HFFc6 (cell line): ENCODE measurements at regions not wholly inside any gene's neighbourhood (a gene's known extent, or its start where the extent isn't known, plus 50 kb on each side); places are given as distances from the start of the nearest gene placed in this dataset.

Source experiments
- DNase-seq: peaks from one replicate; pipeline ENCODE4 v3.0.0-alpha.2; 2018
- H3K27ac Mint-ChIP-seq: 2 replicates; pipeline ENCODE4 v1.8.0; 2020; ENCODE audit warnings: mild to moderate bottlenecking, mixed read lengths
- H3K27me3 Mint-ChIP-seq: 2 replicates; pipeline ENCODE4 v1.8.0; 2021; ENCODE audit warnings: mild to moderate bottlenecking, moderate library complexity, mixed read lengths; ENCODE audit not compliant: insufficient read depth
- H3K36me3 Mint-ChIP-seq: 2 replicates; pipeline ENCODE4 v1.8.0; 2021; ENCODE audit warnings: low read depth, mixed read lengths
- H3K4me1 Mint-ChIP-seq: 2 replicates; pipeline ENCODE4 v1.8.0; 2020; ENCODE audit warnings: low read depth, mixed read lengths
- H3K4me3 Mint-ChIP-seq: 2 replicates; pipeline ENCODE4 v1.8.0; 2020; ENCODE audit warnings: mild to moderate bottlenecking, moderate library complexity, mixed read lengths
- H3K9me3 Mint-ChIP-seq: 2 replicates; pipeline ENCODE4 v1.8.0; 2020; ENCODE audit warnings: mild to moderate bottlenecking, mixed read lengths
- CTCF ChIP-seq: fragments of 200-600 bp; sonication (generic); IDR thresholded peaks from 2 replicates; pipeline ENCODE4 v1.5.0; 2021; ENCODE audit warnings: antibody characterized with exemption, mild to moderate bottlenecking

GRCh38 chr4:126731062-126731461 is 901.7 kb upstream of the INTU start:
- Mint-ChIP-seq H3K9me3 (no peaks in the 10 kb centered on the region), H3K36me3 (no peaks in the 10 kb centered on the region), H3K4me1 (peaks cover 6% of the 10 kb centered on the region; the same call in 1 of the 2 replicates), H3K27ac (no peak overlapping the region), H3K27me3 (no peaks in the 10 kb centered on the region), H3K4me3 (no peak overlapping the region)
- no peak for DNase-seq
- TF ChIP-seq CTCF: no peak

- H3K27ac Mint-ChIP-seq: no peak overlapping the region
- no peaks in the 10 kb centered on the region for H3K9me3 Mint-ChIP-seq
- DNase-seq: no peak
- no peaks in the 10 kb centered on the region for H3K27me3 Mint-ChIP-seq
- no peak overlapping the region for H3K4me3 Mint-ChIP-seq
- no peak for TF ChIP-seq CTCF
- H3K4me1 Mint-ChIP-seq: peaks cover 6% of the 10 kb centered on the region; the same call in 1 of the 2 replicates
- no peaks in the 10 kb centered on the region for H3K36me3 Mint-ChIP-seq
Measured at GRCh38 chr4:126733301-126733700, 899.5 kb upstream of the INTU start.

- Mint-ChIP-seq H3K27ac (no peak overlapping the region), H3K27me3 (no peaks in the 10 kb centered on the region)
Measured at GRCh38 chr4:126734465-126734864, 898.3 kb upstream of the INTU start.

GRCh38 chr4:126735294-126736132 is 897.2 kb upstream of the INTU start:
- Mint-ChIP-seq H3K4me1 (peaks cover 15% of the 10 kb centered on the region), H3K27ac (no peak overlapping the region), H3K9me3 (no peaks in the 10 kb centered on the region), H3K36me3 (no peaks in the 10 kb centered on the region), H3K4me3 (no peak overlapping the region), H3K27me3 (no peaks in the 10 kb centered on the region)
- DNase-seq: no peak
- no peak for TF ChIP-seq CTCF

More at GRCh38 chr4:126734465-126734864, 898.3 kb upstream of the INTU start:
- Mint-ChIP-seq H3K36me3 (no peaks in the 10 kb centered on the region), H3K4me1 (peaks cover 13% of the 10 kb centered on the region), H3K4me3 (no peak overlapping the region), H3K9me3 (no peaks in the 10 kb centered on the region)
- TF ChIP-seq CTCF: no peak
- DNase-seq: no peak

GRCh38 chr4:126736133-126736518 is 896.6 kb upstream of the INTU start:
- no peak for DNase-seq
- H3K4me1 Mint-ChIP-seq: peaks cover 15% of the 10 kb centered on the region
- H3K36me3 Mint-ChIP-seq: no peaks in the 10 kb centered on the region

More at GRCh38 chr4:126736133-126736518, 896.6 kb upstream of the INTU start:
- H3K9me3 Mint-ChIP-seq: no peaks in the 10 kb centered on the region
- H3K27me3 Mint-ChIP-seq: no peaks in the 10 kb centered on the region
- no peak overlapping the region for H3K4me3 Mint-ChIP-seq
- no peak overlapping the region for H3K27ac Mint-ChIP-seq
- TF ChIP-seq CTCF: no peak
